CD4-positive, CD25-positive, alpha-beta regulatory T cell (primary cell): ENCODE measurements at regions not wholly inside any gene's neighbourhood (a gene's known extent, or its start where the extent isn't known, plus 50 kb on each side); places are given as distances from the start of the nearest gene placed in this dataset.

Experiments
- ATAC-seq, 2 donors: fragments of 150-1000 bp; cut with Tn5 transposase; one replicate each; pipeline ENCODE4 v1.10.0; 2021; ENCODE audit warnings: low read depth in 2 of 2, moderate number of reproducible peaks in 2 of 2, moderate library complexity in 1 of 2
- DNase-seq, 3 donors: peaks; one replicate each; pipeline versions ENCODE4 v3.0.0 to v3.0.0-alpha.2; 2012 to 2022; ENCODE audit warnings: mixed read lengths in 1 of 3
- H3K27ac ChIP-seq: one replicate; pipeline ENCODE4 v1.7.0; 2013; ENCODE audit warnings: mild to moderate bottlenecking, low read length; ENCODE audit not compliant: insufficient read depth, poor library complexity, severe bottlenecking
- H3K27me3 ChIP-seq: one replicate; pipeline ENCODE4 v1.7.0; 2013; ENCODE audit warnings: low read length; ENCODE audit not compliant: control insufficient read depth, insufficient read depth
- H3K36me3 ChIP-seq: one replicate; pipeline ENCODE4 v1.7.0; 2013; ENCODE audit warnings: mild to moderate bottlenecking, low read length, moderate library complexity; ENCODE audit not compliant: control insufficient read depth, insufficient read depth
- H3K4me1 ChIP-seq: 2 replicates; pipeline ENCODE4 v1.7.0; 2013; ENCODE audit warnings: mild to moderate bottlenecking, low read length; ENCODE audit not compliant: insufficient read depth, control insufficient read depth, poor library complexity, severe bottlenecking
- H3K4me3 ChIP-seq: one replicate; pipeline ENCODE4 v1.7.0; 2013; ENCODE audit warnings: low read depth, mild to moderate bottlenecking, low read length, moderate library complexity
- H3K9me3 ChIP-seq, 2 experiments: 1 replicate in 1 of 2; 2 replicates in 1 of 2; pipeline ENCODE4 v1.7.0; 2013; ENCODE audit warnings: low read length in 2 of 2, mild to moderate bottlenecking in 1 of 2, moderate library complexity in 1 of 2; ENCODE audit not compliant: control insufficient read depth in 2 of 2
- H3K27ac Mint-ChIP-seq, 3 donors: one replicate each; pipeline ENCODE4 v1.8.0; 2020 to 2022; ENCODE audit warnings: mild to moderate bottlenecking in 3 of 3, mixed read lengths in 3 of 3, moderate library complexity in 2 of 3
- H3K27me3 Mint-ChIP-seq: one replicate; pipeline ENCODE4 v1.8.0; 2022; ENCODE audit warnings: mild to moderate bottlenecking, mixed read lengths
- H3K36me3 Mint-ChIP-seq: one replicate; pipeline ENCODE4 v1.8.0; 2020; ENCODE audit warnings: mixed read lengths
- H3K4me1 Mint-ChIP-seq, 4 donors: one replicate each; pipeline ENCODE4 v1.8.0; 2020 to 2022; ENCODE audit warnings: mixed read lengths in 4 of 4, mild to moderate bottlenecking in 1 of 4
- H3K4me3 Mint-ChIP-seq, 4 donors: one replicate each; pipeline ENCODE4 v1.8.0; 2020 to 2022; ENCODE audit warnings: mild to moderate bottlenecking in 4 of 4, mixed read lengths in 4 of 4, moderate library complexity in 3 of 4
- H3K9me3 Mint-ChIP-seq, 7 donors: one replicate each; pipeline ENCODE4 v1.8.0; 2020 to 2022; ENCODE audit warnings: mixed read lengths in 7 of 7, mild to moderate bottlenecking in 3 of 7, moderate library complexity in 2 of 7

DNA sequence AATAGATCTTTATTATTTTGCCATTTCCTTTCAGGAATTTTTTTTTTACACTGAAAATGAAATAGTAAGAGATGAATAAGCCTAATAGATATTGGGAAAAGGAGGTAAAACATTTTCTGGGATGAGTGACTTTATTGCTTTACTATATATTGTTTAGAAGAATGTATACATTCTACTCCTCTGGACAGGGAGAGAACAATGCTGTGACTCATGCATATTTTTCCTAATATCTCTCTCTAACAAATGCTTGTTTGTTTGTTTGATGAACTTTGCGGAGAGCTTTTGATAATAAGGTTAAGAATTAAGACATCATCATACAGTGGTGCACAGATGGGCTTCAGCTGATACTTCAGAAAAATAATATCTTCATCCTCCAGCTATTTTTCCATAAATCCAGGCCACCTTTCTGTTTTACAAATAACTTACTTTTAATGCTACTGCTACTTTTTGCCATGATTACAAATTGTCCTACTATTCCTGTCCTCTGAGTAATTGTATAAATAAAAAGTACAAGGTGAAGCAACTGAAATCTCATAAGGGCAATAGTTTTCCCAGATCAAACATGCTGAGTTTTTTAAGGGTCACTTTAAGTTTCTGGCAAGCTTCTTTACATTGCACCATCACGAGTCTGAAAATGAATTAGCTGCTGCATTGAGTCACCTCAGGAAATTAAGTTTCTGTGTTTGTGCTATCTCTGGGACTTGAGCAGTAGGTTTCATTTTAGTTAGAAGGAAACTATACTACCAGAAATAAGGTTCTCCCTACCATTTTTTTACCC is 207.3 kb upstream of the POT1 start:
- Histone ChIP-seq H3K27ac (no peak overlapping the region), H3K4me1 (no peaks in the 10 kb centered on the region), H3K36me3 (no peaks in the 10 kb centered on the region), H3K27me3 (no peaks in the 10 kb centered on the region), H3K9me3 (no peaks in the 10 kb centered on the region), H3K4me3 (no peak overlapping the region)
- H3K4me1 Mint-ChIP-seq = no peaks in the 10 kb centered on the region
- no peaks in the 10 kb centered on the region for H3K27me3 Mint-ChIP-seq
- no peak overlapping the region for H3K4me3 Mint-ChIP-seq
- ATAC-seq (no peak), DNase-seq (no peak)
- no peak overlapping the region for H3K27ac Mint-ChIP-seq
- peaks cover 0 to 4% (median 0%) of the 10 kb centered on the region in 7 donors for H3K9me3 Mint-ChIP-seq
- H3K36me3 Mint-ChIP-seq = no peaks in the 10 kb centered on the region

- no peak overlapping the region for H3K27ac Mint-ChIP-seq
- H3K27me3 Mint-ChIP-seq = no peaks in the 10 kb centered on the region
- no peak overlapping the region for H3K4me3 Mint-ChIP-seq
- peaks cover 0 to 4% (median 0%) of the 10 kb centered on the region in 7 donors for H3K9me3 Mint-ChIP-seq
- DNase-seq (no peak), ATAC-seq (no peak)
- Histone ChIP-seq H3K4me1 (no peaks in the 10 kb centered on the region), H3K9me3 (no peaks in the 10 kb centered on the region), H3K27ac (no peak overlapping the region), H3K27me3 (no peaks in the 10 kb centered on the region), H3K4me3 (no peak overlapping the region), H3K36me3 (no peaks in the 10 kb centered on the region)
- no peaks in the 10 kb centered on the region for H3K4me1 Mint-ChIP-seq
- H3K36me3 Mint-ChIP-seq = no peaks in the 10 kb centered on the region
Measured at GRCh38 chr7:125136341-125136740, 206.7 kb upstream of the POT1 start.

DNA sequence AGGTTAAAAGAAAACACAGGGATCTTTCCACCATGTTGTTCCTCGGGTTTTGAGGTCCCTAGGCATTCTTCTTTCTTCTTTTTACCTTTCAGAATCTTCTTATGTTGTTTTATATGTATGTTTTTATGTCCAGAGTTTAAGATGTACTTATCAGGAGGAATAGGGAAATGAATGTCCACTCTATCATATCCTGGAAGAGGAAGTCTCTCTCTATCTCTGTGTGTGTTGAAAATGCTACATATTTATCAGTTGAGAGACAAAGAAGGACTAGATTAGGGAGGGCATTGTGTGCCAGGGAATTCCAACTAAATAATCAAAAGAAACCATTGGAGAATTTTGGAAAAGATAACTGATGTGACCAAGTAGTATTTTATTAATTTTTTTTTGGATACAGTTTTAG is 200.5 kb upstream of the POT1 start:
- peaks cover 0 to 3% (median 0%) of the 10 kb centered on the region in 7 donors for H3K9me3 Mint-ChIP-seq
- no peaks in the 10 kb centered on the region for H3K9me3 ChIP-seq
- no peaks in the 10 kb centered on the region for H3K4me1 ChIP-seq
- DNase-seq (no peak), ATAC-seq (no peak)
- no peaks in the 10 kb centered on the region for H3K36me3 ChIP-seq
- no peak overlapping the region for H3K4me3 Mint-ChIP-seq
- H3K36me3 Mint-ChIP-seq = no peaks in the 10 kb centered on the region
- H3K27ac ChIP-seq = no peak overlapping the region
- no peak overlapping the region for H3K4me3 ChIP-seq
- H3K27me3 ChIP-seq = no peaks in the 10 kb centered on the region
- no peaks in the 10 kb centered on the region for H3K27me3 Mint-ChIP-seq
- H3K27ac Mint-ChIP-seq = no peak overlapping the region
- H3K4me1 Mint-ChIP-seq = no peaks in the 10 kb centered on the region

DNA sequence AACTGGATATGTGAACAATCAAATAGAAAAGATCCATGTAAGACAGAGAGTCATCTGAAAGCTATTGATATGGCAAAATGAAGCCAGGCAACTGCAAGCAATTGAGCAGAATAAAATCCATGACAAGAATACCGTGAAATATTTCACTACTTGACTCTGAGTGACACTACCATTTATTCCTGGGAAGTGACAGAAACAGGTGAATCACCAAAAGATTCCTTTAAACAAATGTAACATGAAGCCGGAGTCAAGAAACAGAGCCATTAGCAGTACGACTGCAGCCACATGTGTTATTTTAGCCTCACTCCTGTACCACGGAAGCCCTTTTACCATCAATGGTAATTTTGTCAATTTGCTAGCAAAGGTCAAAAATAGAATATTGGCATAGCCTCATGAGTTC is 197.7 kb upstream of the POT1 start:
- H3K4me1 Mint-ChIP-seq = no peaks in the 10 kb centered on the region
- no peaks in the 10 kb centered on the region for H3K36me3 Mint-ChIP-seq
- Histone ChIP-seq H3K36me3 (no peaks in the 10 kb centered on the region), H3K4me3 (no peak overlapping the region), H3K27me3 (no peaks in the 10 kb centered on the region), H3K9me3 (no peaks in the 10 kb centered on the region), H3K27ac (no peak overlapping the region), H3K4me1 (no peaks in the 10 kb centered on the region)
- no peaks in the 10 kb centered on the region for H3K27me3 Mint-ChIP-seq
- H3K27ac Mint-ChIP-seq = no peak overlapping the region
- ATAC-seq (no peak), DNase-seq (no peak)
- H3K4me3 Mint-ChIP-seq = no peak overlapping the region
- peaks cover 0 to 13% (median 3%) of the 10 kb centered on the region in 7 donors for H3K9me3 Mint-ChIP-seq

GRCh38 chr7:125126376-125126775 is 196.8 kb upstream of the POT1 start:
- Mint-ChIP-seq H3K27ac (no peak overlapping the region), H3K9me3 (peaks cover 0 to 13% (median 3%) of the 10 kb centered on the region in 7 donors)

GRCh38 chr7:125125315-125125714 is 195.7 kb upstream of the POT1 start:
- Histone ChIP-seq H3K27me3 (no peaks in the 10 kb centered on the region), H3K4me3 (no peak overlapping the region), H3K27ac (no peak overlapping the region), H3K4me1 (no peaks in the 10 kb centered on the region), H3K36me3 (no peaks in the 10 kb centered on the region), H3K9me3 (no peaks in the 10 kb centered on the region)
- peaks cover 0 to 13% (median 3%) of the 10 kb centered on the region in 7 donors for H3K9me3 Mint-ChIP-seq
- H3K4me1 Mint-ChIP-seq = no peaks in the 10 kb centered on the region
- H3K27me3 Mint-ChIP-seq = no peaks in the 10 kb centered on the region
- no peak for ATAC-seq
- DNase-seq = no peak
- no peak overlapping the region for H3K4me3 Mint-ChIP-seq
- no peaks in the 10 kb centered on the region for H3K36me3 Mint-ChIP-seq
- H3K27ac Mint-ChIP-seq = no peak overlapping the region

More at GRCh38 chr7:125126376-125126775, 196.8 kb upstream of the POT1 start:
- DNase-seq = no peak
- no peak for ATAC-seq
- no peak overlapping the region for H3K4me3 ChIP-seq
- no peaks in the 10 kb centered on the region for H3K36me3 ChIP-seq
- H3K27me3 ChIP-seq = no peaks in the 10 kb centered on the region
- no peaks in the 10 kb centered on the region for H3K4me1 Mint-ChIP-seq
- H3K4me3 Mint-ChIP-seq = no peak overlapping the region
- no peak overlapping the region for H3K27ac ChIP-seq
- H3K9me3 ChIP-seq = no peaks in the 10 kb centered on the region
- H3K27me3 Mint-ChIP-seq = no peaks in the 10 kb centered on the region
- no peaks in the 10 kb centered on the region for H3K4me1 ChIP-seq
- no peaks in the 10 kb centered on the region for H3K36me3 Mint-ChIP-seq

DNA sequence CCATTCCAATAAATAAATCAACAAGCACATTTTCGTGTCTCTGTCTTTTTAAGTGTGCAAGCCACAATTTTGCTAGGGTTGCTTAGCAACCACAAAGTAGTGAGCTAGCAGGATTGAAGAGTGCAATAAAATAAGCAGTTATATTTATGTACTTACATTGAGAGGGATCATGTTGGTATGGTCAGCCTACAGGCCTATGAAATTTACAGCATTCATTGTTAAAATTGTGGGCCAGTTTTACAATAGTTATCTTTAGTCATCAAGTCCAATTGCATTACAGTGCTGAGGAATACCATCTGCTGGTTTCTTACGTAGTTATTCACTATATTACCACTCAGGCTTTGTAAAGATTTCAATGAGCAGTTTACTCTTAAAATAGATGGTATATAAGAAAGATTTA is 192.5 kb upstream of the POT1 start:
- ATAC-seq = no peak
- Histone ChIP-seq H3K4me3 (no peak overlapping the region), H3K27me3 (no peaks in the 10 kb centered on the region), H3K4me1 (no peaks in the 10 kb centered on the region), H3K9me3 (no peaks in the 10 kb centered on the region), H3K27ac (no peak overlapping the region), H3K36me3 (no peaks in the 10 kb centered on the region)
- Mint-ChIP-seq H3K9me3 (peaks cover 0 to 13% (median 3%) of the 10 kb centered on the region in 7 donors), H3K27me3 (no peaks in the 10 kb centered on the region), H3K27ac (no peak overlapping the region), H3K4me1 (no peaks in the 10 kb centered on the region), H3K36me3 (no peaks in the 10 kb centered on the region), H3K4me3 (no peak overlapping the region)
- DNase-seq = no peak

DNA sequence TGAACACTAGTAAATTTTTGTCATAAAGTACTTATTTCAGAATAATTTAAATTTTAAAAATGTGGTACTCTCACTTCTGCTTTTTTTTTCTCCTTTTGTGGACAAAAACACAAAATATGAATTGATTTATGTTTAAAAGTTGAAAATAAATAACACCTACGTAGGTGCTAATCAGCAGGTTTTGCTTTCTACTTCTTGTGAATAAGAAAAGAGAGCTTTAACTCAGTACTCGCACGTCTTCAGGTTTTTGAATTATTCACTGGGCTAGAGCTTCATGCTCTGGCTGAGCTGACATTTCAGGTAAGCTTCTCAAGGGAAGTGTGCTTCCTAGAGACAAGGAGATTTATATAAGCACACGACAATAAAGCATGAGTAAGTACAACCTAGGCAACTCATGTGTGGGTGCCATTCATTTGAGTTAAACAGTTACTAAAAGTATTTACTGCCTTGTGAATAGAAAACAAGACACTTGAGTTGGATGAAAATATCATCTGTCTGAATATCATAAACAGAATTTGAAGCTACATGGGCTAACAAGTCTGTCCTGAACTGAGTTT is 190.0 kb upstream of the POT1 start:
- H3K27me3 ChIP-seq = no peaks in the 10 kb centered on the region
- Mint-ChIP-seq H3K27ac (no peak overlapping the region), H3K4me1 (no peaks in the 10 kb centered on the region), H3K27me3 (no peaks in the 10 kb centered on the region), H3K9me3 (peaks cover 0 to 11% (median 3%) of the 10 kb centered on the region in 7 donors), H3K4me3 (no peak overlapping the region), H3K36me3 (no peaks in the 10 kb centered on the region)
- H3K4me1 ChIP-seq = no peaks in the 10 kb centered on the region
- H3K36me3 ChIP-seq = no peaks in the 10 kb centered on the region
- no peak overlapping the region for H3K27ac ChIP-seq
- ATAC-seq = no peak
- H3K4me3 ChIP-seq = no peak overlapping the region
- no peaks in the 10 kb centered on the region for H3K9me3 ChIP-seq
- no peak for DNase-seq
